Mesendoderm (in vitro differentiated cells): ENCODE measurements at regions not wholly inside any gene's neighbourhood (a gene's known extent, or its start where the extent isn't known, plus 50 kb on each side); places are given as distances from the start of the nearest gene placed in this dataset.

Experiments used
- DNase-seq: peaks from one replicate; pipeline ENCODE4 v3.0.0; 2013
- H2AK5ac ChIP-seq: 2 replicates; pipeline ENCODE4 v1.6.1; 2013; ENCODE audit warnings: low read length, inconsistent platforms
- H2BK120ac ChIP-seq: 2 replicates; pipeline ENCODE4 v1.6.1; 2013; ENCODE audit warnings: low read depth, mild to moderate bottlenecking, low read length, moderate library complexity, mixed read lengths
- H2BK15ac ChIP-seq: replicated peaks from 2 replicates; pipeline ENCODE4 v1.6.1; 2013; ENCODE audit warnings: low read depth, mild to moderate bottlenecking, moderate library complexity
- H2BK5ac ChIP-seq: 2 replicates; pipeline ENCODE4 v1.6.1; 2013; ENCODE audit warnings: low read length, inconsistent platforms
- H3K18ac ChIP-seq: 2 replicates; pipeline ENCODE4 v1.6.1; 2013; ENCODE audit warnings: mild to moderate bottlenecking, low read length, mixed read lengths
- H3K23ac ChIP-seq: one replicate; pipeline ENCODE4 v1.6.1; 2013; ENCODE audit warnings: low read length
- H3K27ac ChIP-seq: 2 replicates; pipeline ENCODE4 v1.5.1; 2013; ENCODE audit warnings: low read depth, mild to moderate bottlenecking, inconsistent platforms, low read length, moderate library complexity
- H3K27me3 ChIP-seq: 2 replicates; pipeline ENCODE4 v1.6.1; 2013; ENCODE audit warnings: low read length, control low read depth, mild to moderate bottlenecking, inconsistent platforms; ENCODE audit not compliant: insufficient read depth, poor library complexity
- H3K36me3 ChIP-seq: 2 replicates; pipeline ENCODE4 v1.6.1; 2013; ENCODE audit warnings: low read length, inconsistent platforms; ENCODE audit not compliant: control insufficient read depth, insufficient read depth
- H3K4ac ChIP-seq: one replicate; pipeline ENCODE4 v1.6.1; 2013; ENCODE audit warnings: low read depth, mild to moderate bottlenecking, low read length, moderate library complexity
- H3K4me1 ChIP-seq: 2 replicates; pipeline ENCODE4 v1.6.1; 2013; ENCODE audit warnings: low read depth, low read length, inconsistent platforms; ENCODE audit not compliant: control insufficient read depth
- H3K4me2 ChIP-seq: 2 replicates; pipeline ENCODE4 v1.6.1; 2013; ENCODE audit warnings: low read length
- H3K4me3 ChIP-seq: 2 replicates; pipeline ENCODE4 v1.5.1; 2013; ENCODE audit warnings: mild to moderate bottlenecking, low read length
- H3K56ac ChIP-seq: one replicate; pipeline ENCODE4 v1.6.1; 2013; ENCODE audit warnings: low read length
- H3K79me1 ChIP-seq: 2 replicates; pipeline ENCODE4 v1.6.1; 2013; ENCODE audit warnings: low read length, inconsistent platforms
- H3K79me2 ChIP-seq: 2 replicates; pipeline ENCODE4 v1.6.1; 2013; ENCODE audit warnings: mild to moderate bottlenecking, low read length; ENCODE audit not compliant: control insufficient read depth, insufficient read depth
- H3K9ac ChIP-seq: 2 replicates; pipeline ENCODE4 v1.6.1; 2013; ENCODE audit warnings: low read length, inconsistent platforms
- H4K5ac ChIP-seq: one replicate; pipeline ENCODE4 v1.6.1; 2013; ENCODE audit warnings: low read length
- H4K8ac ChIP-seq: one replicate; pipeline ENCODE4 v1.6.1; 2013; ENCODE audit warnings: low read depth, mild to moderate bottlenecking, control low read depth, low read length, moderate library complexity
- WGBS: extraction: QIAGEN DNeasy Blood & Tissue Kit; methylation state at CpG from one replicate; pipeline ENCODE4 v1.1.7; 2013; ENCODE audit warnings: low lambda C conversion rate, missing lambda C conversion rate; ENCODE audit not compliant: insufficient coverage; ENCODE audit errors: extremely low coverage; 5-methylcytosine and 5-hydroxymethylcytosine counted together

- Histone ChIP-seq H3K4me2 (no peak overlapping the region), H3K79me1 (no peaks in the 10 kb centered on the region), H4K8ac (no peak overlapping the region), H3K4me1 (no peaks in the 10 kb centered on the region), H3K4ac (no peak overlapping the region), H2AK5ac (no peak overlapping the region), H3K36me3 (no peaks in the 10 kb centered on the region), H3K9ac (no peak overlapping the region), H3K27me3 (no peaks in the 10 kb centered on the region), H2BK120ac (no peak overlapping the region), H3K4me3 (no peak overlapping the region), H3K23ac (no peak overlapping the region), H3K79me2 (no peaks in the 10 kb centered on the region), H2BK15ac (no peak overlapping the region), H4K5ac (no peak overlapping the region), H2BK5ac (no peak overlapping the region), H3K56ac (no peak overlapping the region), H3K18ac (no peak overlapping the region), H3K27ac (no peak overlapping the region)
- WGBS: no CpG with 5 or more reads among the region's 2 CpGs
- DNase-seq: no peak
Measured at GRCh38 chr6:49070411-49070810, 392.6 kb downstream of the MMUT start.

- no peak overlapping the region for H3K4ac ChIP-seq
- H4K5ac ChIP-seq: no peak overlapping the region
- H3K27me3 ChIP-seq: no peaks in the 10 kb centered on the region
- H3K4me2 ChIP-seq: no peak overlapping the region
- WGBS: no CpG with 5 or more reads among the region's 4 CpGs
- no peak overlapping the region for H2BK120ac ChIP-seq
- H3K23ac ChIP-seq: no peak overlapping the region
- H4K8ac ChIP-seq: no peak overlapping the region
- no peak overlapping the region for H3K56ac ChIP-seq
- H2AK5ac ChIP-seq: no peak overlapping the region
- no peak overlapping the region for H3K27ac ChIP-seq
- no peaks in the 10 kb centered on the region for H3K36me3 ChIP-seq
- H2BK5ac ChIP-seq: no peak overlapping the region
- no peak overlapping the region for H3K4me3 ChIP-seq
- H2BK15ac ChIP-seq: no peak overlapping the region
- H3K9ac ChIP-seq: no peak overlapping the region
- DNase-seq: no peak
- H3K18ac ChIP-seq: no peak overlapping the region
- no peaks in the 10 kb centered on the region for H3K4me1 ChIP-seq
- H3K79me2 ChIP-seq: no peaks in the 10 kb centered on the region
- no peaks in the 10 kb centered on the region for H3K79me1 ChIP-seq
Measured at GRCh38 chr6:49054311-49054710, 408.7 kb downstream of the MMUT start.

- WGBS: no CpG with 5 or more reads among the region's 2 CpGs
Measured at GRCh38 chr6:49052901-49053300, 410.2 kb downstream of the MMUT start.

DNA sequence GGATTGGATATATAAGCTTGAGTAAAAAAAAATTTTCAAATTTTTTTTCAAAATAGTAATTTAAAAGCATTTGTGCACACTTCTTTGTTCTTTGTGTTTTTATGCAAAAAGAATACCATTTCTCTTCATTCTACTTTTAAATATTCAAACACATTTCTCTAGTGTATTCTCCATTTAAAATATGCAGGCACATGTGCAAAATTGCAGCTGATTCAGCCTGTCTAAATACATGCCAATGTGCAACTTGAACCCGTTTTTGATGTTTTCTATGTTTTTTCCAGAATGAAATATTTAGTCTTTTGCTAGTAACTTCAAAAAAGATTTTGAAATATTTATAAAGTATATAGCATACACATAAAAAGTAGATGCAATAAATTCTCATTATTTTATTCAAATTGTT is 411.8 kb downstream of the MMUT start:
- no peaks in the 10 kb centered on the region for H3K27me3 ChIP-seq
- H2AK5ac ChIP-seq: no peak overlapping the region
- H3K9ac ChIP-seq: no peak overlapping the region
- H3K4ac ChIP-seq: no peak overlapping the region
- no peak overlapping the region for H3K23ac ChIP-seq
- no peak overlapping the region for H3K56ac ChIP-seq
- H3K4me2 ChIP-seq: no peak overlapping the region
- no peak overlapping the region for H4K8ac ChIP-seq
- H3K27ac ChIP-seq: no peak overlapping the region
- H3K18ac ChIP-seq: no peak overlapping the region
- H4K5ac ChIP-seq: no peak overlapping the region
- no peak overlapping the region for H3K4me3 ChIP-seq
- no peaks in the 10 kb centered on the region for H3K79me1 ChIP-seq
- H2BK120ac ChIP-seq: no peak overlapping the region
- H3K36me3 ChIP-seq: no peaks in the 10 kb centered on the region
- H3K4me1 ChIP-seq: no peaks in the 10 kb centered on the region
- H2BK5ac ChIP-seq: no peak overlapping the region
- no CpG with 5 or more reads among the region's 1 CpG for WGBS
- no peaks in the 10 kb centered on the region for H3K79me2 ChIP-seq
- no peak overlapping the region for H2BK15ac ChIP-seq
- DNase-seq: no peak

More at GRCh38 chr6:49052901-49053300, 410.2 kb downstream of the MMUT start:
- Histone ChIP-seq H3K36me3 (no peaks in the 10 kb centered on the region), H2BK120ac (no peak overlapping the region), H3K9ac (no peak overlapping the region), H4K5ac (no peak overlapping the region), H3K27ac (no peak overlapping the region), H3K4ac (no peak overlapping the region), H4K8ac (no peak overlapping the region), H2AK5ac (no peak overlapping the region), H3K4me1 (no peaks in the 10 kb centered on the region), H2BK5ac (no peak overlapping the region), H3K56ac (no peak overlapping the region), H3K4me2 (no peak overlapping the region), H3K23ac (no peak overlapping the region), H3K79me2 (no peaks in the 10 kb centered on the region), H2BK15ac (no peak overlapping the region), H3K4me3 (no peak overlapping the region), H3K27me3 (no peaks in the 10 kb centered on the region), H3K79me1 (no peaks in the 10 kb centered on the region), H3K18ac (no peak overlapping the region)
- no peak for DNase-seq

DNA sequence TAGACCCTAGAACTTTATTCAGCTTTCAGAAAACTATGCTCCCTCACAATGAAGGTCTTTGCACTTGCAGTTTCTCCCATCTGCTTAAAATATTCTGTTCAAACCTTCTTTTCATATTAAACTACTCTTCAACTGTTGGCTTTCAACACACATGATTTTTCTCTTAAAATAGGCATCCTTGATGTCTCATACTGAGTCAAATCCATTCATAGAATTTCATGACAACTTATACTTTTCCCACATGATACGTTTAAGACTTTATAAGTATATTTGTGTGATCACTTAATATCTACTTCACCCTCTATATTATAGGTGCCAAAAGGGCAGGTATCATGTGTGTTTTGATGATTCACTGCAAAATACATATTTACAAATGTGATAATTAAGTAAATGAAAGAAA is 412.5 kb downstream of the MMUT start:
- Histone ChIP-seq H3K4ac (no peak overlapping the region), H2BK120ac (no peak overlapping the region), H3K9ac (no peak overlapping the region), H2BK5ac (no peak overlapping the region), H3K79me2 (no peaks in the 10 kb centered on the region), H3K27ac (no peak overlapping the region), H3K27me3 (no peaks in the 10 kb centered on the region), H4K8ac (no peak overlapping the region), H3K4me1 (no peaks in the 10 kb centered on the region), H3K18ac (no peak overlapping the region), H3K36me3 (no peaks in the 10 kb centered on the region), H3K56ac (no peak overlapping the region), H3K23ac (no peak overlapping the region), H2AK5ac (no peak overlapping the region), H3K4me3 (no peak overlapping the region), H3K79me1 (no peaks in the 10 kb centered on the region), H3K4me2 (no peak overlapping the region), H4K5ac (no peak overlapping the region), H2BK15ac (no peak overlapping the region)
- DNase-seq: no peak
- no CpG with 5 or more reads among the region's 1 CpG for whole genome bisulfite sequencing

- H3K23ac ChIP-seq: no peak overlapping the region
- no peak overlapping the region for H2AK5ac ChIP-seq
- no peaks in the 10 kb centered on the region for H3K79me2 ChIP-seq
- WGBS: no CpG with 5 or more reads among the region's 2 CpGs
- no peaks in the 10 kb centered on the region for H3K36me3 ChIP-seq
- H3K4ac ChIP-seq: no peak overlapping the region
- no peak overlapping the region for H3K56ac ChIP-seq
- no peak overlapping the region for H3K27ac ChIP-seq
- H3K79me1 ChIP-seq: no peaks in the 10 kb centered on the region
- no peak overlapping the region for H3K18ac ChIP-seq
- DNase-seq: no peak
- no peak overlapping the region for H3K4me2 ChIP-seq
- no peaks in the 10 kb centered on the region for H3K4me1 ChIP-seq
- no peak overlapping the region for H2BK15ac ChIP-seq
- H4K8ac ChIP-seq: no peak overlapping the region
- no peak overlapping the region for H3K4me3 ChIP-seq
- H3K9ac ChIP-seq: no peak overlapping the region
- H2BK120ac ChIP-seq: no peak overlapping the region
- H3K27me3 ChIP-seq: no peaks in the 10 kb centered on the region
- no peak overlapping the region for H2BK5ac ChIP-seq
- H4K5ac ChIP-seq: no peak overlapping the region
Measured at GRCh38 chr6:49038294-49038822, 424.7 kb downstream of the MMUT start.
